ENCODE measurements at regions not wholly inside any gene's neighbourhood (a gene's known extent, or its start where the extent isn't known, plus 50 kb on each side); places are given as distances from the start of the nearest gene placed in this dataset.

- no peak for DNase-seq
Measured at GRCh38 chr20:24048024-24048611, 59.5 kb upstream of the GGTLC1 start.

GRCh38 chr20:24046888-24047287, 58.3 kb upstream of the GGTLC1 start:
- no peak for DNase-seq

- no peak for DNase-seq
Measured at GRCh38 chr20:24045621-24046318, 57.2 kb upstream of the GGTLC1 start.

- no peak for DNase-seq
Measured at GRCh38 chr20:24043294-24043693, 54.7 kb upstream of the GGTLC1 start.

- no peak for DNase-seq
Measured at GRCh38 chr20:24042646-24043045, 54.1 kb upstream of the GGTLC1 start.

- no peak for DNase-seq
Measured at GRCh38 chr20:24040896-24041459, 52.4 kb upstream of the GGTLC1 start.

- no peak for DNase-seq
Measured at GRCh38 chr20:24039196-24039595, 50.6 kb upstream of the GGTLC1 start.

All from right hindlimb (tissue), 1 donor.